Mesendoderm (in vitro differentiated cells): ENCODE measurements at regions not wholly inside any gene's neighbourhood (a gene's known extent, or its start where the extent isn't known, plus 50 kb on each side); places are given as distances from the start of the nearest gene placed in this dataset.

Experiments used
- DNase-seq: peaks from one replicate; pipeline ENCODE4 v3.0.0; 2013
- H2AK5ac ChIP-seq: 2 replicates; pipeline ENCODE4 v1.6.1; 2013; ENCODE audit warnings: low read length, inconsistent platforms
- H2BK120ac ChIP-seq: 2 replicates; pipeline ENCODE4 v1.6.1; 2013; ENCODE audit warnings: low read depth, mild to moderate bottlenecking, low read length, moderate library complexity, mixed read lengths
- H2BK15ac ChIP-seq: replicated peaks from 2 replicates; pipeline ENCODE4 v1.6.1; 2013; ENCODE audit warnings: low read depth, mild to moderate bottlenecking, moderate library complexity
- H2BK5ac ChIP-seq: 2 replicates; pipeline ENCODE4 v1.6.1; 2013; ENCODE audit warnings: low read length, inconsistent platforms
- H3K18ac ChIP-seq: 2 replicates; pipeline ENCODE4 v1.6.1; 2013; ENCODE audit warnings: mild to moderate bottlenecking, low read length, mixed read lengths
- H3K23ac ChIP-seq: one replicate; pipeline ENCODE4 v1.6.1; 2013; ENCODE audit warnings: low read length
- H3K27ac ChIP-seq: 2 replicates; pipeline ENCODE4 v1.5.1; 2013; ENCODE audit warnings: low read depth, mild to moderate bottlenecking, inconsistent platforms, low read length, moderate library complexity
- H3K27me3 ChIP-seq: 2 replicates; pipeline ENCODE4 v1.6.1; 2013; ENCODE audit warnings: low read length, control low read depth, mild to moderate bottlenecking, inconsistent platforms; ENCODE audit not compliant: insufficient read depth, poor library complexity
- H3K36me3 ChIP-seq: 2 replicates; pipeline ENCODE4 v1.6.1; 2013; ENCODE audit warnings: low read length, inconsistent platforms; ENCODE audit not compliant: control insufficient read depth, insufficient read depth
- H3K4ac ChIP-seq: one replicate; pipeline ENCODE4 v1.6.1; 2013; ENCODE audit warnings: low read depth, mild to moderate bottlenecking, low read length, moderate library complexity
- H3K4me1 ChIP-seq: 2 replicates; pipeline ENCODE4 v1.6.1; 2013; ENCODE audit warnings: low read depth, low read length, inconsistent platforms; ENCODE audit not compliant: control insufficient read depth
- H3K4me2 ChIP-seq: 2 replicates; pipeline ENCODE4 v1.6.1; 2013; ENCODE audit warnings: low read length
- H3K4me3 ChIP-seq: 2 replicates; pipeline ENCODE4 v1.5.1; 2013; ENCODE audit warnings: mild to moderate bottlenecking, low read length
- H3K56ac ChIP-seq: one replicate; pipeline ENCODE4 v1.6.1; 2013; ENCODE audit warnings: low read length
- H3K79me1 ChIP-seq: 2 replicates; pipeline ENCODE4 v1.6.1; 2013; ENCODE audit warnings: low read length, inconsistent platforms
- H3K79me2 ChIP-seq: 2 replicates; pipeline ENCODE4 v1.6.1; 2013; ENCODE audit warnings: mild to moderate bottlenecking, low read length; ENCODE audit not compliant: control insufficient read depth, insufficient read depth
- H3K9ac ChIP-seq: 2 replicates; pipeline ENCODE4 v1.6.1; 2013; ENCODE audit warnings: low read length, inconsistent platforms
- H4K5ac ChIP-seq: one replicate; pipeline ENCODE4 v1.6.1; 2013; ENCODE audit warnings: low read length
- H4K8ac ChIP-seq: one replicate; pipeline ENCODE4 v1.6.1; 2013; ENCODE audit warnings: low read depth, mild to moderate bottlenecking, control low read depth, low read length, moderate library complexity
- WGBS: extraction: QIAGEN DNeasy Blood & Tissue Kit; methylation state at CpG from one replicate; pipeline ENCODE4 v1.1.7; 2013; ENCODE audit warnings: low lambda C conversion rate, missing lambda C conversion rate; ENCODE audit not compliant: insufficient coverage; ENCODE audit errors: extremely low coverage; 5-methylcytosine and 5-hydroxymethylcytosine counted together

- H4K8ac ChIP-seq = no peak overlapping the region
- no peak overlapping the region for H3K27ac ChIP-seq
- H2BK5ac ChIP-seq = no peak overlapping the region
- H3K36me3 ChIP-seq = no peaks in the 10 kb centered on the region
- H4K5ac ChIP-seq = no peak overlapping the region
- H3K56ac ChIP-seq = no peak overlapping the region
- H2BK120ac ChIP-seq = no peak overlapping the region
- no peaks in the 10 kb centered on the region for H3K27me3 ChIP-seq
- no peak overlapping the region for H3K4ac ChIP-seq
- H3K9ac ChIP-seq = no peak overlapping the region
- no peaks in the 10 kb centered on the region for H3K4me1 ChIP-seq
- H3K23ac ChIP-seq = no peak overlapping the region
- DNase-seq = no peak
- H3K18ac ChIP-seq = no peak overlapping the region
- no peaks in the 10 kb centered on the region for H3K79me1 ChIP-seq
- no CpG with 5 or more reads among the region's 3 CpGs for WGBS
- no peak overlapping the region for H3K4me3 ChIP-seq
- no peaks in the 10 kb centered on the region for H3K79me2 ChIP-seq
- no peak overlapping the region for H2BK15ac ChIP-seq
- no peak overlapping the region for H3K4me2 ChIP-seq
- no peak overlapping the region for H2AK5ac ChIP-seq
Observed at GRCh38 chr14:85461432-85462133, 68.4 kb upstream of the FLRT2 start.

- no peak overlapping the region for H2AK5ac ChIP-seq
- no peak overlapping the region for H2BK5ac ChIP-seq
- no peaks in the 10 kb centered on the region for H3K79me2 ChIP-seq
- no CpG with 5 or more reads among the region's 4 CpGs for WGBS
- H3K4me1 ChIP-seq = no peaks in the 10 kb centered on the region
- no peak overlapping the region for H4K8ac ChIP-seq
- no peak overlapping the region for H3K27ac ChIP-seq
- H3K9ac ChIP-seq = no peak overlapping the region
- H3K56ac ChIP-seq = no peak overlapping the region
- H2BK15ac ChIP-seq = no peak overlapping the region
- no peaks in the 10 kb centered on the region for H3K27me3 ChIP-seq
- DNase-seq = peak; percentile 65
- H3K4ac ChIP-seq = no peak overlapping the region
- no peak overlapping the region for H3K4me3 ChIP-seq
- H4K5ac ChIP-seq = no peak overlapping the region
- no peak overlapping the region for H2BK120ac ChIP-seq
- no peak overlapping the region for H3K23ac ChIP-seq
- no peaks in the 10 kb centered on the region for H3K36me3 ChIP-seq
- H3K79me1 ChIP-seq = no peaks in the 10 kb centered on the region
- no peak overlapping the region for H3K18ac ChIP-seq
- H3K4me2 ChIP-seq = no peak overlapping the region
Observed at GRCh38 chr14:85463512-85463911, 66.4 kb upstream of the FLRT2 start.

GRCh38 chr14:85464135-85464895 lies 65.6 kb upstream of the FLRT2 start:
- Histone ChIP-seq H2BK5ac (no peak overlapping the region), H3K27me3 (no peaks in the 10 kb centered on the region), H3K79me1 (no peaks in the 10 kb centered on the region), H3K23ac (no peak overlapping the region), H3K36me3 (no peaks in the 10 kb centered on the region), H3K4ac (no peak overlapping the region), H3K79me2 (no peaks in the 10 kb centered on the region), H3K18ac (no peak overlapping the region), H3K27ac (no peak overlapping the region), H3K56ac (no peak overlapping the region), H4K5ac (no peak overlapping the region), H2AK5ac (no peak overlapping the region), H3K4me1 (no peaks in the 10 kb centered on the region), H2BK15ac (no peak overlapping the region), H2BK120ac (no peak overlapping the region), H3K4me3 (no peak overlapping the region), H4K8ac (no peak overlapping the region), H3K4me2 (no peak overlapping the region), H3K9ac (no peak overlapping the region)
- no peak for DNase-seq
- no CpG with 5 or more reads among the region's 2 CpGs for WGBS

GRCh38 chr14:85466678-85467077 lies 63.3 kb upstream of the FLRT2 start:
- Histone ChIP-seq H3K79me2 (no peaks in the 10 kb centered on the region), H3K4ac (no peak overlapping the region), H3K27me3 (no peaks in the 10 kb centered on the region), H2BK15ac (no peak overlapping the region), H2BK5ac (no peak overlapping the region), H3K4me3 (no peak overlapping the region), H4K5ac (no peak overlapping the region), H2AK5ac (no peak overlapping the region), H3K9ac (no peak overlapping the region), H3K27ac (no peak overlapping the region), H3K4me2 (no peak overlapping the region), H3K36me3 (no peaks in the 10 kb centered on the region), H3K18ac (no peak overlapping the region), H3K79me1 (no peaks in the 10 kb centered on the region), H3K23ac (no peak overlapping the region), H3K56ac (no peak overlapping the region), H4K8ac (no peak overlapping the region), H2BK120ac (no peak overlapping the region), H3K4me1 (no peaks in the 10 kb centered on the region)
- DNase-seq = peak; percentile 12
- no CpG with 5 or more reads among the region's 3 CpGs for WGBS

GRCh38 chr14:85468816-85469215 lies 61.1 kb upstream of the FLRT2 start:
- Histone ChIP-seq H3K4me3 (no peak overlapping the region), H3K4me1 (no peaks in the 10 kb centered on the region), H3K56ac (no peak overlapping the region), H3K4ac (no peak overlapping the region), H4K5ac (no peak overlapping the region), H2AK5ac (no peak overlapping the region), H3K27ac (no peak overlapping the region), H3K9ac (no peak overlapping the region), H3K36me3 (no peaks in the 10 kb centered on the region), H3K18ac (no peak overlapping the region), H3K79me2 (no peaks in the 10 kb centered on the region), H3K4me2 (no peak overlapping the region), H3K27me3 (no peaks in the 10 kb centered on the region), H2BK15ac (no peak overlapping the region), H2BK5ac (no peak overlapping the region), H2BK120ac (no peak overlapping the region), H4K8ac (no peak overlapping the region), H3K79me1 (no peaks in the 10 kb centered on the region), H3K23ac (no peak overlapping the region)
- DNase-seq = no peak
- no CpG with 5 or more reads among the region's 2 CpGs for WGBS
